Astrocyte of the spinal cord (primary cell): ENCODE measurements at regions not wholly inside any gene's neighbourhood (a gene's known extent, or its start where the extent isn't known, plus 50 kb on each side); places are given as distances from the start of the nearest gene placed in this dataset.

ENCODE experiments used
- DNase-seq: peaks from one replicate; pipeline ENCODE4 v3.0.0; 2011; ENCODE audit warnings: low read depth, low spot score
- H3K4me3 ChIP-seq: 2 replicates; pipeline ENCODE4 v1.5.1; 2011; ENCODE audit warnings: low read depth, mild to moderate bottlenecking, low read length, moderate library complexity
- in situ Hi-C: cut with HindIII; loops from 2 replicates; pipeline ENCODE4 v1.10.0; 2017; ENCODE audit warnings: low sequenced_read_pairs
- TF ChIP-seq, protein P1 (sequence below): IDR thresholded peaks from 2 replicates; pipeline ENCODE4 v1.5.1; 2012; ENCODE audit warnings: low read depth, mild to moderate bottlenecking, low read length, inconsistent platforms

DNA sequence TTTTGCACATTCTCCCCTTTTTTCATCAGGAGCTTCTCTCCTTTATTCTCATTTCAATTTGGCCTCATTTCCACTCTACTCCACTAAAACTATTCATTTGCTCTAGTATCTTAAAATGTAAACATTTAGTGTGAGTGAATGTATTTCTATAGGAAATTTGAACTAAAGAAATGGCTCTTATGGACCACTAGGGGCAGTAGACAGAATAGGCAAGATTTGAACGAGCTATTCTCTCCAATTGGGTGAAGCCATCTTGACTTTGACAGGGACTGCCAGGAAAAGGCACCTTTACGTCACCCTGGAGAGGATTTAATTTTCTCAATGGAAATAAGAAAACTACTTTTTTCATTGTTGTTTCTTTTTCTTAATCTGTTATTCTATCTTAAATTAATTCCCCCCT, 666.3 kb downstream of the DNAH5 start:
- H3K4me3 ChIP-seq = no peak overlapping the region
- in situ Hi-C loops = no loop called here
- no peak for DNase-seq
- TF ChIP-seq, protein P1, sequence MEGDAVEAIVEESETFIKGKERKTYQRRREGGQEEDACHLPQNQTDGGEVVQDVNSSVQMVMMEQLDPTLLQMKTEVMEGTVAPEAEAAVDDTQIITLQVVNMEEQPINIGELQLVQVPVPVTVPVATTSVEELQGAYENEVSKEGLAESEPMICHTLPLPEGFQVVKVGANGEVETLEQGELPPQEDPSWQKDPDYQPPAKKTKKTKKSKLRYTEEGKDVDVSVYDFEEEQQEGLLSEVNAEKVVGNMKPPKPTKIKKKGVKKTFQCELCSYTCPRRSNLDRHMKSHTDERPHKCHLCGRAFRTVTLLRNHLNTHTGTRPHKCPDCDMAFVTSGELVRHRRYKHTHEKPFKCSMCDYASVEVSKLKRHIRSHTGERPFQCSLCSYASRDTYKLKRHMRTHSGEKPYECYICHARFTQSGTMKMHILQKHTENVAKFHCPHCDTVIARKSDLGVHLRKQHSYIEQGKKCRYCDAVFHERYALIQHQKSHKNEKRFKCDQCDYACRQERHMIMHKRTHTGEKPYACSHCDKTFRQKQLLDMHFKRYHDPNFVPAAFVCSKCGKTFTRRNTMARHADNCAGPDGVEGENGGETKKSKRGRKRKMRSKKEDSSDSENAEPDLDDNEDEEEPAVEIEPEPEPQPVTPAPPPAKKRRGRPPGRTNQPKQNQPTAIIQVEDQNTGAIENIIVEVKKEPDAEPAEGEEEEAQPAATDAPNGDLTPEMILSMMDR = peak; percentile 36

DNA sequence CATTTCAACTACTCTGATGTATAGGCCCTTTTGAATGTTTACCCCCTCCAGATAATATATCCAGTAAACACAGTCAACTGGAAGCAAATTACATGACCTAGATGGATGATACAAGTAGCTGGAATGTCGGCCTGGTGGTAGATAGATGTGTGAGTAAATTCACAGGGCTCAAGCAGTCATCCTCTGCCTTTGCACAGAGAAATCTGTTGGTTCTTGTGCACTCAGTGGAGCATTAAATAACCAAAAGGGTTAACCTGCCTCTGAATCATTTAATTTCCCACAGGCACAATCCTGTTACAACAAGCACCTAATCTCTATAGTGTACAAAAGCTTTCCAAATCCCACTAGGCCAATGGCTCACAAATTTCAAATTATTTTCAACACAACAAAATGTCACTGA, 668.3 kb downstream of the DNAH5 start:
- H3K4me3 ChIP-seq = no peak overlapping the region
- in situ Hi-C loops = no loop called here
- TF ChIP-seq, protein P1 = no peak
- no peak for DNase-seq

DNA sequence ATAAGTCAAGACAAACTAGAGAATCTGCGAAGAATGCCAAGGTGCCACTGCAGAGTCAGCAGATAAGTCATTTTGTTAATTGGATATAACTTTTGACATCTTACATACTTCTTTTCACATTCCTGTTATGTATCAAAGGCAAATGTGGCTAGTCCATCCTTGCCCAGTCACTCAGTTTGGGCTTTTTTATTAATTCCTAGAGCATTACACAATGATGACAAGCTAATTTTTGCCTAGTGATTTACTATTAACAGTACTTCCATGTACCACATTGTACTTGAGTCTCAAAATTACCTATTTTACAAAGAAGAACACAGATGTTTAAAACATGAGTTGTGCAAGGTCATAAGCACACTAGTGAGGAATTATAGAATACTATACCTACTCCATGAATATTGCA, 680.8 kb downstream of the DNAH5 start:
- in situ Hi-C loops = no loop called here
- TF ChIP-seq, protein P1 = no peak
- DNase-seq = no peak
- no peak overlapping the region for H3K4me3 ChIP-seq

DNA sequence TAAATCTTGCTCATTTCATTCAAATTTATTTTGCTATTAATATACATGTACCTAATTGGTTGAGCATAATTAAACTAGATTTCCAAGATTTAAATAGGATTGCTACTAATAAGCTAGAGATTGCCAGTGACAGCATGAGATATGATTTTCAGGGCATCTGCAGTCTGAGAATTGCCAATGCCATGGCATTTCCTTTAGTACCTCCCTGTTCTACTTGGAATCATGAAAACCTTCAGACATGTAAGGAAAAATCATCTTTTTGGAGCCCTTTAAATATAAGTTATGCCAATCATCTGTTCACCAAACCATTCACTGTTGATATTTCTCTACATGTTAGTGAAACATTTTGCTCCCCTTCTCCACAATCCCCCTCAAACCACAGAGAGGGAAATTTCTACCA, 691.4 kb downstream of the DNAH5 start:
- DNase-seq = no peak
- no peak overlapping the region for H3K4me3 ChIP-seq
- in situ Hi-C loops = no loop called here
- TF ChIP-seq, protein P1 = no peak

DNA sequence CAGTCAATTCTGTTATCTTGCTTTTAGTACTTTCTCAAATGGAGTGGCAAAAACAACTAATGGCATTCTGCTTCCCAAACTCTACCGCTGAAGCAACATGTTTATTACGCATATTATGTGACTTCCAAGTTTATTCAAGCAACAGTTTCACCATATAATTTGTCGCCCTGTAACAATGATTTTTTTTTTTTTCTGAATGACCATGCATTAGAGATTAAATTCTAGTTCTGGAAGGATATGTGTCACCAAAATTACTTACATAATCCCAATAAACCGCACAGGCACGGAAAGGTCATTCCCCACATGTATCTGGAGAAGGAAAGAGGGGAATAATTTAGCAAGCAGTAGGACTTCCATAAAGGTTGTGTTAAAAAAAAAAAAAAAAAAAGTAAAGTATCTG, 691.8 kb downstream of the DNAH5 start:
- TF ChIP-seq, protein P1 = no peak
- no peak overlapping the region for H3K4me3 ChIP-seq
- no peak for DNase-seq
- in situ Hi-C loops = no loop called here

DNA sequence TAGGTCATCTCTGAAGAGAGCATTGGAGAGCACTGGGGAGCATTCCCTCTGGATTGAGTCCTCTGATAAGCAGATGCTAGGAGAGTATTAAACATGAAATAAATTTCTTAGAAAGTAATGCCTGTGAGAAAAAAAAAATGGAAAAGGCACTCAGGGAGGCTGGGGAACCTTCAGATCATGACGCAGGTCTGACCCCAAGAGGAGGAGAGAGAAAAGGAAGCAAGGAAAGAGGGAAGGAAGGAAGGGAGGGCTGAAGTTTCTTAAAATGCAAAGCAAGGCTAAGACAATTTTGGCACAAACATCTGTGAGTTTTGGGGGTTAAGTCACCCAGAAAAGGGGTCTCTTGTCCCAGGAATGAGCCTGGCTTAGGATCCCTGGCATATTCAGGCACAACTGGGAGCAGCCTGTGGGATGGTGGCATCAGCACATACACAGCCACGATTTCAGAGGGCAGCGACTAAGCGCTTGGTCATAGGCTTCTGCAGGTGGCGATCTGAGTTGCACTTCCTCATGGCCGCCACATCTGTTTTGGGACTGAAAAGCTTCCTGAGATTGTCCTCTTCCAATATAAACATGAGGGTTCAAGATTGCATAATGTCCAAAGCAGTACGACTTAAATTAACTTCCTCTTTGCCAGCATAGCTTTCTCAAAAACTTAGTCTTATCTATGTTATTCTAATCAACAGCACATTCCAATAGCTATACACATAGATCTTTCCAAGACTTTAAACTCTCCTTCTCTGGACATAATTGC, 692.7 kb downstream of the DNAH5 start:
- in situ Hi-C loops = no loop called here
- peak; percentile 23 for DNase-seq
- no peak overlapping the region for H3K4me3 ChIP-seq
- TF ChIP-seq, protein P1 = peak; percentile 1
